ENCODE measurements at regions not wholly inside any gene's neighbourhood (a gene's known extent, or its start where the extent isn't known, plus 50 kb on each side); places are given as distances from the start of the nearest gene placed in this dataset.

DNA sequence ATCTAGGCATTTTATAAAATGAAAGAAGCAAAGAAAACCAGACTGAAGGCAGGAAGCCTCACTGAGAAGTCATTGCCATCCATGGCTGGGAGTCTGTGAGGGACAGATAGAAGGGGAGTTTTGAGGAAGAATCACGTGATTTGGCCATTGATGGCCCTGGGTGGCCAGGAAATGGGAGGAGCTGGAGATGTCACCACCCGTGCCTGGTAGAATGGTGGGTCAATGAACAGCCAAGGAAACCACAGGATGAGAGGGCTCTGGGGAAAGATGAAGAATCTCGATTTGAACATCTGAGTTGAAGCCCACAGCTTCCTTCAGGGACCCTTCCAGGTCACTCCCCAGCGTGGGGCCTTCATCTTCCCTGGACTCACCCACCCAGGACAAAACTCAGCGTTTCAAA, 103.3 kb upstream of the CHST15 start:
- POLR2A ChIA-PET, result no interaction called here
- no TSS peak for BruUV-seq (replicated peaks)
- intact Hi-C loops (cut with micrococcal nuclease; ENCODE audit: unreplicated experiment), result no loop called here
- Mint-ChIP-seq H3K9me3 (ENCODE audit: unreplicated experiment) (no peaks in the 10 kb centered on the region), H3K27me3 (ENCODE audit: insufficient read depth, unreplicated experiment) (peaks cover 29% of the 10 kb centered on the region), H3K4me3 (ENCODE audit: unreplicated experiment) (no peak overlapping the region), H3K27ac (ENCODE audit: unreplicated experiment) (no peak overlapping the region), H3K4me1 (ENCODE audit: low read depth, unreplicated experiment) (no peaks in the 10 kb centered on the region), H3K36me3 (ENCODE audit: insufficient read depth, unreplicated experiment) (no peaks in the 10 kb centered on the region)
- no peaks in the 10 kb centered on the region for H3K4me1 ChIP-seq
- no peak for TF ChIP-seq CTCF (IDR thresholded peaks at IDR 0.05; ENCODE audit: insufficient read depth in 1 of 2, low read depth in 1 of 2, low read length in 1 of 2, severe bottlenecking in 1 of 2, unreplicated experiment in 1 of 2)
- CTCF ChIA-PET, result no interaction called here
- H3K36me3 ChIP-seq (ENCODE audit: control insufficient read depth, insufficient read depth, low read length), result no peaks in the 10 kb centered on the region
- H3K9me3 ChIP-seq, result no peaks in the 10 kb centered on the region; the same call in 1 of the 2 replicates
- no peak for DNase-seq
- H3K27me3 ChIP-seq (replicated peaks; ENCODE audit: control insufficient read depth, insufficient read depth, low read length), result no peaks in the 10 kb centered on the region
- H3K4me3 ChIP-seq (ENCODE audit: low read depth, low read length), result no peak overlapping the region

- no peaks in the 10 kb centered on the region for H3K36me3 ChIP-seq (ENCODE audit: control insufficient read depth, insufficient read depth, low read length)
- POLR2A ChIA-PET, result no interaction called here
- H3K4me3 ChIP-seq (ENCODE audit: low read depth, low read length), result no peak overlapping the region
- Mint-ChIP-seq H3K4me1 (ENCODE audit: low read depth, unreplicated experiment) (no peaks in the 10 kb centered on the region), H3K4me3 (ENCODE audit: unreplicated experiment) (no peak overlapping the region), H3K27me3 (ENCODE audit: insufficient read depth, unreplicated experiment) (peaks cover 29% of the 10 kb centered on the region), H3K27ac (ENCODE audit: unreplicated experiment) (no peak overlapping the region), H3K36me3 (ENCODE audit: insufficient read depth, unreplicated experiment) (no peaks in the 10 kb centered on the region), H3K9me3 (ENCODE audit: unreplicated experiment) (no peaks in the 10 kb centered on the region)
- intact Hi-C loops (cut with micrococcal nuclease; ENCODE audit: unreplicated experiment), result no loop called here
- CTCF ChIA-PET, result no interaction called here
- H3K4me1 ChIP-seq, result no peaks in the 10 kb centered on the region
- TF ChIP-seq CTCF (IDR thresholded peaks at IDR 0.05; ENCODE audit: insufficient read depth in 1 of 2, low read depth in 1 of 2, low read length in 1 of 2, severe bottlenecking in 1 of 2, unreplicated experiment in 1 of 2), result no peak
- DNase-seq, result no peak
- no TSS peak for BruUV-seq (replicated peaks)
- no peaks in the 10 kb centered on the region; the same call in 1 of the 2 replicates for H3K9me3 ChIP-seq
- H3K27me3 ChIP-seq (replicated peaks; ENCODE audit: control insufficient read depth, insufficient read depth, low read length), result no peaks in the 10 kb centered on the region
Measured at GRCh38 chr10:124194199-124194824, 100.9 kb upstream of the CHST15 start.

DNA sequence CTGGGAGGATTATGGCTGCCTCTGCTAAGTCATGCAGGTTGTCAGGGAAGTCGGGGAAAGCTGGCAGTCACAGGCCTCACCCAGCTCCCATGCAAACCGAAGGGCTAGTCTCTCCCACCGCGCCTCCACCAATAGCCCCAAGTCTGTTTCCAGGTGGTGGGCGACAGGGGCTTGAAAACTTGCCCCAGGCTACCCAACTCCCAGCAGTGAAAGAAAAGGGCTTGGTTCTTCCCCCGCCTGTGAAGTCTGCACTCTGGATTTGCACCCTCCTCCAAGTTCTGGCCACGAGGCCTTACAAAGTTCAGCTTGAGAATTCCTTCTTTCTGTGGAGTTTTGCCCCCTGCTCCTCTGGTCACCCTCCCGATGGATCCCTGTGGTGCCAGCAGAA, 99.9 kb upstream of the CHST15 start:
- H3K27me3 Mint-ChIP-seq (ENCODE audit: insufficient read depth, unreplicated experiment), result peaks cover 22% of the 10 kb centered on the region
- no peaks in the 10 kb centered on the region for H3K9me3 Mint-ChIP-seq (ENCODE audit: unreplicated experiment)
- H3K4me3 ChIP-seq (ENCODE audit: low read depth, low read length), result no peak overlapping the region
- CTCF ChIA-PET, result interaction anchor here (0.6 to 0.9 kb wide), 2 partner anchors 196 to 401 kb away, joined by 3 to 4 read pairs; no protein-coding TSS in a partner anchor
- no peaks in the 10 kb centered on the region for H3K27me3 ChIP-seq (replicated peaks; ENCODE audit: control insufficient read depth, insufficient read depth, low read length)
- intact Hi-C loops (cut with micrococcal nuclease; ENCODE audit: unreplicated experiment), result no loop called here
- no peaks in the 10 kb centered on the region for H3K36me3 ChIP-seq (ENCODE audit: control insufficient read depth, insufficient read depth, low read length)
- POLR2A ChIA-PET, result no interaction called here
- no TSS peak for BruUV-seq (replicated peaks)
- TF ChIP-seq CTCF (IDR thresholded peaks at IDR 0.05; ENCODE audit: insufficient read depth in 1 of 2, low read depth in 1 of 2, low read length in 1 of 2, severe bottlenecking in 1 of 2, unreplicated experiment in 1 of 2), result no peak
- H3K36me3 Mint-ChIP-seq (ENCODE audit: insufficient read depth, unreplicated experiment), result no peaks in the 10 kb centered on the region
- no peaks in the 10 kb centered on the region; the same call in 1 of the 2 replicates for H3K9me3 ChIP-seq
- no peak overlapping the region for H3K27ac Mint-ChIP-seq (ENCODE audit: unreplicated experiment)
- DNase-seq, result no peak
- no peaks in the 10 kb centered on the region for H3K4me1 ChIP-seq
- no peak overlapping the region for H3K4me3 Mint-ChIP-seq (ENCODE audit: unreplicated experiment)
- no peaks in the 10 kb centered on the region for H3K4me1 Mint-ChIP-seq (ENCODE audit: low read depth, unreplicated experiment)
